Trophoblast cell (in vitro differentiated cells and primary cell): ENCODE measurements at regions not wholly inside any gene's neighbourhood (a gene's known extent, or its start where the extent isn't known, plus 50 kb on each side); places are given as distances from the start of the nearest gene placed in this dataset.

Experiments
- DNase-seq, 2 donors: peaks; one replicate each; pipeline ENCODE4 v3.0.0-alpha.2; 2016
- H2AFZ ChIP-seq: 2 replicates; pipeline ENCODE4 v1.6.1; 2013; ENCODE audit warnings: low read length, moderate library complexity, mild to moderate bottlenecking; ENCODE audit not compliant: insufficient read depth, poor library complexity
- H2AK5ac ChIP-seq: 2 replicates; pipeline ENCODE4 v1.6.1; 2013; ENCODE audit warnings: mild to moderate bottlenecking, low read length
- H2BK120ac ChIP-seq: 2 replicates; pipeline ENCODE4 v1.6.1; 2013; ENCODE audit warnings: low read length, mild to moderate bottlenecking, moderate library complexity; ENCODE audit not compliant: insufficient read depth, poor library complexity
- H2BK12ac ChIP-seq: 2 replicates; pipeline ENCODE4 v1.6.1; 2013; ENCODE audit warnings: mild to moderate bottlenecking, low read length, moderate library complexity
- H2BK5ac ChIP-seq: 2 replicates; pipeline ENCODE4 v1.6.1; 2013; ENCODE audit warnings: low read length, low read depth, moderate library complexity, mild to moderate bottlenecking; ENCODE audit not compliant: poor library complexity
- H3K14ac ChIP-seq: 2 replicates; pipeline ENCODE4 v1.6.1; 2013; ENCODE audit warnings: mild to moderate bottlenecking, low read length
- H3K18ac ChIP-seq: 2 replicates; pipeline ENCODE4 v1.6.1; 2013; ENCODE audit warnings: mild to moderate bottlenecking, low read length
- H3K23ac ChIP-seq: 2 replicates; pipeline ENCODE4 v1.6.1; 2013; ENCODE audit warnings: low read length
- H3K27ac ChIP-seq: 2 replicates; pipeline ENCODE4 v1.5.1; 2013; ENCODE audit warnings: low read depth, mild to moderate bottlenecking, inconsistent platforms, low read length, moderate library complexity
- H3K27me3 ChIP-seq: 2 replicates; pipeline ENCODE4 v1.6.1; 2013; ENCODE audit warnings: inconsistent platforms, mild to moderate bottlenecking, low read length, moderate library complexity; ENCODE audit not compliant: insufficient read depth
- H3K36me3 ChIP-seq, 2 experiments: 1 replicate in 1 of 2; 2 replicates in 1 of 2; pipeline ENCODE4 v1.6.1; 2013; ENCODE audit warnings: low read length in 2 of 2, mild to moderate bottlenecking in 2 of 2, moderate library complexity in 1 of 2; ENCODE audit not compliant: insufficient read depth in 2 of 2, control insufficient read depth in 1 of 2
- H3K4ac ChIP-seq: 2 replicates; pipeline ENCODE4 v1.6.1; 2013; ENCODE audit warnings: low read depth, mild to moderate bottlenecking, low read length, moderate library complexity
- H3K4me1 ChIP-seq, 2 experiments: 1 replicate in 1 of 2; 2 replicates in 1 of 2; pipeline ENCODE4 v1.6.1; 2013; ENCODE audit warnings: low read length in 2 of 2, mild to moderate bottlenecking in 2 of 2, moderate library complexity in 1 of 2; ENCODE audit not compliant: insufficient read depth in 2 of 2, control insufficient read depth in 1 of 2
- H3K4me2 ChIP-seq: 2 replicates; pipeline ENCODE4 v1.6.1; 2013; ENCODE audit warnings: inconsistent platforms, mild to moderate bottlenecking, low read length, moderate library complexity
- H3K4me3 ChIP-seq: 2 replicates; pipeline ENCODE4 v1.5.1; 2013; ENCODE audit warnings: mild to moderate bottlenecking, low read depth, low read length, inconsistent platforms
- H3K79me1 ChIP-seq: one replicate; pipeline ENCODE4 v1.6.1; 2013; ENCODE audit warnings: low read length
- H3K79me2 ChIP-seq: 2 replicates; pipeline ENCODE4 v1.6.1; 2013; ENCODE audit warnings: low read length, mild to moderate bottlenecking; ENCODE audit not compliant: control insufficient read depth, insufficient read depth, poor library complexity
- H3K9ac ChIP-seq: 2 replicates; pipeline ENCODE4 v1.6.1; 2013; ENCODE audit warnings: mild to moderate bottlenecking, low read length
- H3K9me3 ChIP-seq: 2 replicates; pipeline ENCODE4 v1.6.1; 2013; ENCODE audit warnings: low read depth, mild to moderate bottlenecking, control low read depth, inconsistent platforms, low read length; ENCODE audit not compliant: insufficient read depth
- H4K12ac ChIP-seq: 2 replicates; pipeline ENCODE4 v1.6.1; 2013; ENCODE audit warnings: low read depth, mild to moderate bottlenecking, low read length, moderate library complexity
- H4K8ac ChIP-seq: 2 replicates; pipeline ENCODE4 v1.6.1; 2013; ENCODE audit warnings: low read depth, mild to moderate bottlenecking, low read length, moderate library complexity
- H4K91ac ChIP-seq: one replicate; pipeline ENCODE4 v1.6.1; 2013; ENCODE audit warnings: low read depth, mild to moderate bottlenecking, low read length, moderate library complexity
- WGBS: extraction: QIAGEN DNeasy Blood & Tissue Kit; methylation state at CpG from one replicate; pipeline ENCODE4 v1.1.7; 2013; ENCODE audit warnings: missing lambda C conversion rate; ENCODE audit not compliant: insufficient read length, insufficient coverage; ENCODE audit errors: extremely low coverage; 5-methylcytosine and 5-hydroxymethylcytosine counted together

- no peak overlapping the region for H2AK5ac ChIP-seq
- H3K23ac ChIP-seq = no peak overlapping the region
- no peak overlapping the region for H3K27ac ChIP-seq
- H2BK12ac ChIP-seq = no peak overlapping the region
- no peaks in the 10 kb centered on the region for H3K4me1 ChIP-seq
- H3K9ac ChIP-seq = no peak overlapping the region
- H3K14ac ChIP-seq = no peak overlapping the region
- WGBS = no CpG with 5 or more reads among the region's 2 CpGs
- H3K4me3 ChIP-seq = no peak overlapping the region
- H4K8ac ChIP-seq = no peak overlapping the region
- no peak overlapping the region for H3K18ac ChIP-seq
- H4K91ac ChIP-seq = no peak overlapping the region
- H3K4ac ChIP-seq = no peak overlapping the region
- no peak for DNase-seq
- no peak overlapping the region for H2AFZ ChIP-seq
- H4K12ac ChIP-seq = no peak overlapping the region
- H3K36me3 ChIP-seq = no peaks in the 10 kb centered on the region
- no peak overlapping the region for H3K4me2 ChIP-seq
- no peaks in the 10 kb centered on the region for H3K79me2 ChIP-seq
- no peak overlapping the region for H2BK5ac ChIP-seq
- no peak overlapping the region for H2BK120ac ChIP-seq
- no peaks in the 10 kb centered on the region for H3K79me1 ChIP-seq
- peaks cover 2% of the 10 kb centered on the region for H3K9me3 ChIP-seq
- H3K27me3 ChIP-seq = no peaks in the 10 kb centered on the region
These were observed 97.5 kb upstream of the SPATA12 start for GRCh38 chr3:56962922-56963321.

- Histone ChIP-seq H3K4me1 (no peaks in the 10 kb centered on the region), H3K4me3 (no peak overlapping the region), H3K79me1 (no peaks in the 10 kb centered on the region), H3K14ac (no peak overlapping the region), H3K27me3 (no peaks in the 10 kb centered on the region), H4K91ac (no peak overlapping the region), H3K23ac (no peak overlapping the region), H2BK12ac (no peak overlapping the region), H2BK5ac (no peak overlapping the region), H3K4ac (no peak overlapping the region), H2AFZ (no peak overlapping the region), H3K18ac (no peak overlapping the region), H3K27ac (no peak overlapping the region), H3K36me3 (no peaks in the 10 kb centered on the region), H3K9me3 (peaks cover 2% of the 10 kb centered on the region), H3K79me2 (no peaks in the 10 kb centered on the region), H3K4me2 (no peak overlapping the region), H4K12ac (no peak overlapping the region), H2AK5ac (no peak overlapping the region), H3K9ac (no peak overlapping the region), H4K8ac (no peak overlapping the region), H2BK120ac (no peak overlapping the region)
- WGBS = no CpG with 5 or more reads among the region's 3 CpGs
- peak in 1 of 2 donors; percentile 38 for DNase-seq
These were observed 98.3 kb upstream of the SPATA12 start for GRCh38 chr3:56962206-56962605.

- no peak overlapping the region for H2BK120ac ChIP-seq
- H3K14ac ChIP-seq = no peak overlapping the region
- no peaks in the 10 kb centered on the region for H3K27me3 ChIP-seq
- no peak overlapping the region for H3K4me3 ChIP-seq
- H2AK5ac ChIP-seq = no peak overlapping the region
- H4K12ac ChIP-seq = no peak overlapping the region
- peaks cover 2% of the 10 kb centered on the region for H3K9me3 ChIP-seq
- H3K4me1 ChIP-seq = no peaks in the 10 kb centered on the region
- WGBS = no CpG with 5 or more reads among the region's 6 CpGs
- no peak overlapping the region for H3K4ac ChIP-seq
- H2BK5ac ChIP-seq = no peak overlapping the region
- no peak overlapping the region for H4K8ac ChIP-seq
- no peaks in the 10 kb centered on the region for H3K79me2 ChIP-seq
- H3K18ac ChIP-seq = no peak overlapping the region
- H3K9ac ChIP-seq = no peak overlapping the region
- H4K91ac ChIP-seq = no peak overlapping the region
- no peak overlapping the region for H3K27ac ChIP-seq
- H3K23ac ChIP-seq = no peak overlapping the region
- no peaks in the 10 kb centered on the region for H3K79me1 ChIP-seq
- no peak overlapping the region for H2BK12ac ChIP-seq
- H2AFZ ChIP-seq = no peak overlapping the region
- H3K4me2 ChIP-seq = no peak overlapping the region
- no peak for DNase-seq
- H3K36me3 ChIP-seq = no peaks in the 10 kb centered on the region
These were observed 100.1 kb upstream of the SPATA12 start for GRCh38 chr3:56960234-56960917.

- no peak overlapping the region for H2BK5ac ChIP-seq
- no peak overlapping the region for H3K4me3 ChIP-seq
- no peak overlapping the region for H2AK5ac ChIP-seq
- no peak overlapping the region for H2BK12ac ChIP-seq
- H4K91ac ChIP-seq = no peak overlapping the region
- H3K18ac ChIP-seq = no peak overlapping the region
- H3K27me3 ChIP-seq = no peaks in the 10 kb centered on the region
- no peak overlapping the region for H3K23ac ChIP-seq
- no peak overlapping the region for H3K4ac ChIP-seq
- H3K9ac ChIP-seq = no peak overlapping the region
- H2AFZ ChIP-seq = no peak overlapping the region
- H4K8ac ChIP-seq = no peak overlapping the region
- no peak for DNase-seq
- H3K9me3 ChIP-seq = peaks cover 2% of the 10 kb centered on the region
- H3K27ac ChIP-seq = no peak overlapping the region
- H3K79me2 ChIP-seq = no peaks in the 10 kb centered on the region
- no peaks in the 10 kb centered on the region for H3K79me1 ChIP-seq
- no peak overlapping the region for H2BK120ac ChIP-seq
- no CpG with 5 or more reads among the region's 2 CpGs for WGBS
- no peaks in the 10 kb centered on the region for H3K4me1 ChIP-seq
- no peaks in the 10 kb centered on the region for H3K36me3 ChIP-seq
- H3K4me2 ChIP-seq = no peak overlapping the region
- no peak overlapping the region for H4K12ac ChIP-seq
- no peak overlapping the region for H3K14ac ChIP-seq
These were observed 101.6 kb upstream of the SPATA12 start for GRCh38 chr3:56958879-56959278.
